Ishikawa (cell line): ENCODE measurements at regions not wholly inside any gene's neighbourhood (a gene's known extent, or its start where the extent isn't known, plus 50 kb on each side); places are given as distances from the start of the nearest gene placed in this dataset.

ENCODE experiments used
- CEBPB ChIP-seq: IDR thresholded peaks from 2 replicates; pipeline ENCODE4 v1.6.1; 2012
- CREB1 ChIP-seq: IDR thresholded peaks from 2 replicates; pipeline ENCODE4 v1.6.1; 2012; ENCODE audit warnings: low read depth
- EP300 ChIP-seq: IDR thresholded peaks from 2 replicates; pipeline ENCODE4 v1.6.1; 2012; ENCODE audit warnings: borderline replicate concordance
- FOXM1 ChIP-seq: IDR thresholded peaks from 2 replicates; pipeline ENCODE4 v1.6.1; 2012; ENCODE audit warnings: low read depth, borderline replicate concordance
- MAX ChIP-seq: IDR thresholded peaks from 2 replicates; pipeline ENCODE4 v1.6.1; 2012
- NFIC ChIP-seq: IDR thresholded peaks from 2 replicates; pipeline ENCODE4 v1.6.1; 2012
- RAD21 ChIP-seq: IDR thresholded peaks from 2 replicates; pipeline ENCODE4 v1.6.1; 2012; ENCODE audit warnings: low read depth
- REST ChIP-seq: IDR thresholded peaks from 2 replicates; pipeline ENCODE4 v1.6.1; 2012; ENCODE audit warnings: low read depth, mild to moderate bottlenecking
- TAF1 ChIP-seq: IDR thresholded peaks from 2 replicates; pipeline ENCODE4 v1.6.1; 2012; ENCODE audit warnings: low read depth, mild to moderate bottlenecking
- TCF12 ChIP-seq: IDR thresholded peaks from 2 replicates; pipeline ENCODE4 v1.6.1; 2012; ENCODE audit warnings: low read depth
- TEAD4 ChIP-seq: IDR thresholded peaks from 2 replicates; pipeline ENCODE4 v1.6.1; 2012
- YY1 ChIP-seq: IDR thresholded peaks from 2 replicates; pipeline ENCODE4 v1.6.1; 2012; ENCODE audit warnings: low read depth
- ZBTB7A ChIP-seq: IDR thresholded peaks from 2 replicates; pipeline ENCODE4 v1.6.1; 2012; ENCODE audit warnings: low read depth

GRCh38 chr12:46887870-46888269 lies 62.1 kb upstream of the SLC38A4 start:
- TF ChIP-seq TCF12, result no peak
- no peak for TF ChIP-seq MAX
- no peak for TF ChIP-seq RAD21
- no peak for TF ChIP-seq REST
- TF ChIP-seq FOXM1, result no peak
- TF ChIP-seq TAF1, result no peak
- no peak for TF ChIP-seq TEAD4
- TF ChIP-seq EP300, result no peak
- no peak for TF ChIP-seq ZBTB7A
- no peak for TF ChIP-seq CREB1
- TF ChIP-seq CEBPB, result no peak
- no peak for TF ChIP-seq NFIC
- no peak for TF ChIP-seq YY1
